Transverse colon (tissue), 4 donors: ENCODE measurements at regions not wholly inside any gene's neighbourhood (a gene's known extent, or its start where the extent isn't known, plus 50 kb on each side); places are given as distances from the start of the nearest gene placed in this dataset.

Source experiments
- DNase-seq: peaks from one replicate; pipeline ENCODE4 v3.0.0-alpha.2; 2019
- H3K27ac ChIP-seq, 4 donors: fragments of 200-600 bp; sonication (generic); 2 replicates each; pipeline ENCODE4 v1.5.1; 2016 to 2018; ENCODE audit warnings: inconsistent platforms in 4 of 4
- H3K27me3 ChIP-seq: fragments of 200-600 bp; sonication (generic); 2 replicates; pipeline ENCODE4 v1.5.1; 2017; ENCODE audit warnings: inconsistent platforms
- H3K36me3 ChIP-seq, 4 donors: fragments of 200-600 bp; sonication (generic); 2 replicates each; pipeline ENCODE4 v1.5.1; 2017 to 2019; ENCODE audit warnings: inconsistent platforms in 4 of 4
- H3K4me1 ChIP-seq, 4 donors: fragments of 200-600 bp; sonication (generic); 2 replicates each; pipeline ENCODE4 v1.5.1; 2017 to 2020; ENCODE audit warnings: inconsistent platforms in 4 of 4
- H3K4me3 ChIP-seq, 4 donors: fragments of 200-600 bp; sonication (generic); 1 replicate in 1 of 4; 2 replicates in 3 of 4; pipeline versions ENCODE4 v1.5.1 to v1.6.1; 2017 to 2019; ENCODE audit warnings: inconsistent platforms in 4 of 4
- H3K9me3 ChIP-seq, 2 donors: fragments of 200-600 bp; sonication (generic); 2 replicates each; pipeline ENCODE4 v1.5.1; 2017 to 2019; ENCODE audit warnings: inconsistent platforms in 2 of 2
- EP300 ChIP-seq: sonication (generic); formaldehyde crosslinking; IDR thresholded peaks from one replicate; pipeline ENCODE4 v1.6.1; 2017; ENCODE audit warnings: antibody characterized with exemption, low read depth
- POLR2A ChIP-seq: fragments of 450-650 bp; IDR thresholded peaks from one replicate; pipeline ENCODE4 v1.6.1; 2016; ENCODE audit warnings: antibody characterized with exemption, mild to moderate bottlenecking, moderate library complexity
- POLR2AphosphoS5 ChIP-seq, 3 donors: sonication (generic); formaldehyde crosslinking; IDR thresholded peaks; one replicate each; pipeline ENCODE4 v1.6.1; 2016; ENCODE audit warnings: antibody characterized with exemption in 3 of 3
- WGBS, 2 donors: methylation state at CpG; one replicate each; pipeline ENCODE4 v1.1.5; 2018; ENCODE audit warnings: low coverage in 1 of 2; 5-methylcytosine and 5-hydroxymethylcytosine counted together
- in situ Hi-C, 4 donors: fragments of 200-750 bp; cut with MboI; loops; one replicate each; pipeline versions ENCODE4 v1.15.0 to v1.15.1; 2017; ENCODE audit warnings: low sequenced_read_pairs in 3 of 4, low pct_ligation_motif_present in 1 of 4, low pct_unique_long_range_greater_than_20kb in 1 of 4
- intact Hi-C: fragments of 100-400 bp; cut with DNase I; formaldehyde crosslinking; loops from one replicate; pipeline ENCODE4 v1.15.1; 2023; ENCODE audit warnings: low total_unique reads
- TF ChIP-seq, protein P1 (sequence below), 5 experiments: fragments of 200-600 bp in 3 of 5; fragments of 450-650 bp in 2 of 5; sonication (generic) in 3 of 5; IDR thresholded peaks; 1 replicate in 2 of 5; 2 replicates in 3 of 5; pipeline ENCODE4 v1.5.1; 2016 to 2017; ENCODE audit warnings: antibody characterized with exemption in 5 of 5, inconsistent platforms in 3 of 5, mild to moderate bottlenecking in 2 of 5, moderate library complexity in 1 of 5

DNA sequence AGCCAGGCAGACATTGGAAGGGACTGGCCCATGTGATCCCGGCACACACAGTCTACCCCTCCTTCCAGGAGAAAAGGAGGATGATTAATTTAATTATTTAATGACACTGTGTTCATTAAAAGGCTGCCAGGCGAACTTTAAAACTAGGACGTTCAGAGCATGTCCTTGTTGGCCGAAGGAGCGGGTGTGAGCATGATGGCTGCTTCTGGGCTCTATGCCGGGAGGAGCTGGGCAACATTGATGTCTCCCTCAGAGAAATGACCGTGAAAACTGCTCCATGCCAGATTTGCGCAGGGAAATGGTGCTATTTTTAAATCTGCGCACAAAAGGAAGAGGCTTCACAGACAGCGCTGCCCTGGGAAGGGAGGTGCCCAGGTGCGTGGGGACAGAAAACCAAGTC, 284.9 kb upstream of the IRX4 start:
- no peak for TF ChIP-seq POLR2A
- TF ChIP-seq POLR2AphosphoS5 (IDR thresholded peaks at IDR 0.05): no peak
- TF ChIP-seq, protein P1, sequence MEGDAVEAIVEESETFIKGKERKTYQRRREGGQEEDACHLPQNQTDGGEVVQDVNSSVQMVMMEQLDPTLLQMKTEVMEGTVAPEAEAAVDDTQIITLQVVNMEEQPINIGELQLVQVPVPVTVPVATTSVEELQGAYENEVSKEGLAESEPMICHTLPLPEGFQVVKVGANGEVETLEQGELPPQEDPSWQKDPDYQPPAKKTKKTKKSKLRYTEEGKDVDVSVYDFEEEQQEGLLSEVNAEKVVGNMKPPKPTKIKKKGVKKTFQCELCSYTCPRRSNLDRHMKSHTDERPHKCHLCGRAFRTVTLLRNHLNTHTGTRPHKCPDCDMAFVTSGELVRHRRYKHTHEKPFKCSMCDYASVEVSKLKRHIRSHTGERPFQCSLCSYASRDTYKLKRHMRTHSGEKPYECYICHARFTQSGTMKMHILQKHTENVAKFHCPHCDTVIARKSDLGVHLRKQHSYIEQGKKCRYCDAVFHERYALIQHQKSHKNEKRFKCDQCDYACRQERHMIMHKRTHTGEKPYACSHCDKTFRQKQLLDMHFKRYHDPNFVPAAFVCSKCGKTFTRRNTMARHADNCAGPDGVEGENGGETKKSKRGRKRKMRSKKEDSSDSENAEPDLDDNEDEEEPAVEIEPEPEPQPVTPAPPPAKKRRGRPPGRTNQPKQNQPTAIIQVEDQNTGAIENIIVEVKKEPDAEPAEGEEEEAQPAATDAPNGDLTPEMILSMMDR (IDR thresholded peaks at IDR 0.05): no peak
- no peak for TF ChIP-seq EP300
- DNase-seq: no peak
- Histone ChIP-seq H3K4me1 (no peaks in the 10 kb centered on the region), H3K36me3 (no peaks in the 10 kb centered on the region), H3K9me3 (no peaks in the 10 kb centered on the region), H3K4me3 (no peak overlapping the region), H3K27ac (no peak overlapping the region), H3K27me3 (no peaks in the 10 kb centered on the region)
- intact Hi-C loops: no loop called here
- 79 to 80% methylated on average over 9 to 11 of the region's 11 CpGs for WGBS, 2 donors
- in situ Hi-C loops: no loop called here

DNA sequence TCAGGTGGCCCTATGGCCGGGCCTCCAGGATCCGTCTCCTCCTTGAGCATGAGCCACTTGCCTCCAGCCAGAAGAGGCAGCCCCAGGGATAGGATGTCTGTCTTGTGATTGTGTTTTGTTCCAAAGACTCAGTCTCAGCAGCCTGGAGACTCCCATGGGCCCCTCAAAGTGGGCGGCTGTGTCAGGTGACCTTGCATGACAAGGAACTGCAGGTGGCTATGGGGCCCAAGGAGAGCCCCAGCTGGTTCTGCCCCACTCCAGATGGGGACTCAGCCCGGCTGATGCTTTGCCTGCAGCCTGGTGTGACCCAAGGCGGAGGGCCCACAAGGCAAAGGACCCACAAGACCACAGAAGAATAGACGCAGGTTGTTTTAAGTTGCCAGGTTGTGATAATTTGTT, 284.3 kb upstream of the IRX4 start:
- Histone ChIP-seq H3K36me3 (no peaks in the 10 kb centered on the region), H3K4me3 (no peak overlapping the region), H3K27ac (no peak overlapping the region), H3K9me3 (no peaks in the 10 kb centered on the region), H3K4me1 (no peaks in the 10 kb centered on the region), H3K27me3 (no peaks in the 10 kb centered on the region)
- intact Hi-C loops (no loop called here), in situ Hi-C loops (no loop called here)
- WGBS, 2 donors: 83 to 100% methylated on average over 2 to 5 of the region's 6 CpGs
- DNase-seq: no peak
- TF ChIP-seq EP300 (no peak), POLR2A (no peak)
- TF ChIP-seq, protein P1 (IDR thresholded peaks at IDR 0.05): no peak

GRCh38 chr5:2166306-2166978, 283.7 kb upstream of the IRX4 start:
- DNase-seq: no peak
- Histone ChIP-seq H3K27ac (no peak overlapping the region), H3K4me3 (no peak overlapping the region), H3K27me3 (no peaks in the 10 kb centered on the region), H3K9me3 (no peaks in the 10 kb centered on the region), H3K4me1 (no peaks in the 10 kb centered on the region), H3K36me3 (no peaks in the 10 kb centered on the region)
- in situ Hi-C loops: no loop called here
- TF ChIP-seq, protein P1 (IDR thresholded peaks at IDR 0.05): no peak
- no peak for TF ChIP-seq POLR2A
- no peak for TF ChIP-seq POLR2AphosphoS5 (IDR thresholded peaks at IDR 0.05)
- no peak for TF ChIP-seq EP300
- intact Hi-C loops: no loop called here
- 91% methylated on average over 17 of the region's 17 CpGs; no CpG with 5 or more reads in 1 of the 2 donors for WGBS, 2 donors

DNA sequence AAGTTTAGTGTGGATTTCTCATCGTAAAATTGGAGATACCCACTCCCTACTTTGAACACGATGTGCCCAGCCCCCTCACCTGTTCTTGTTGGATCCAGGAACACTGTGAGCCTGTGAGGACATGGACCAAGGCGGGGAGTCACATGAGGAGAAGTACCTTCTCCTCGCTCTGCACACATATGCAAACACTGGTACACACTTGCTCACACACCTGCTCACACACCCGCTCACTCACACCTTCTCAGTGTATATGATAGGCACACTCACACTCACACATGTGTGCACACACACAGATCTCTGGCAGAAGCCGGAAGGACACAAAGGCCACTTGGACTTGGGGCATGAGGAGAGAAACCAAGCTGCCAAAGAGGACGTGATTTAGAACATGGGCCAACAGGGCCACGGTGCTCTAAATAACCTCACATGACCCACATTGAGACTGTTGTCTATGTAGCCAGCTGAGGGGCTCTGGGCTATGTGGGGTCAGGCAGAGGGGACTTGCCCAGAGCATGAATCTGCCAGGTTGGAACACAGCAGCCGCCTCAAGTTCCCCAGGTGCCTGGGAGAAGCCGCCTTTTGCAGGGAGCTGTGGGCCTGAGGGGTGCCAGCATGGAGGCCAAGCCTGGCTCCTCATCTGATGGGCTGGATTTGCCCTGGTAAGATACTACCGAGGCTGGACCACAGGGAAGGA, 283.0 kb upstream of the IRX4 start:
- Histone ChIP-seq H3K4me1 (no peaks in the 10 kb centered on the region), H3K27ac (no peak overlapping the region), H3K4me3 (no peak overlapping the region), H3K36me3 (no peaks in the 10 kb centered on the region), H3K9me3 (no peaks in the 10 kb centered on the region), H3K27me3 (no peaks in the 10 kb centered on the region)
- WGBS, 2 donors: 73 to 100% methylated on average over 2 to 11 of the region's 11 CpGs
- TF ChIP-seq EP300: no peak
- no peak for TF ChIP-seq POLR2A
- TF ChIP-seq POLR2AphosphoS5 (IDR thresholded peaks at IDR 0.05): no peak
- TF ChIP-seq, protein P1 (IDR thresholded peaks at IDR 0.05): no peak
- intact Hi-C loops (no loop called here), in situ Hi-C loops (no loop called here)
- no peak for DNase-seq
